ENCODE measurements at regions not wholly inside any gene's neighbourhood (a gene's known extent, or its start where the extent isn't known, plus 50 kb on each side); places are given as distances from the start of the nearest gene placed in this dataset.

- no peak for TF ChIP-seq CTCF (IDR thresholded peaks at IDR 0.05)
- no peak for TF ChIP-seq POLR2A (IDR thresholded peaks at IDR 0.05)
- TF ChIP-seq EP300 (IDR thresholded peaks at IDR 0.05), result no peak
- no peak for TF ChIP-seq POLR2AphosphoS5 (IDR thresholded peaks at IDR 0.05)
Observed at GRCh38 chr1:191804311-191804710, 354.0 kb upstream of the RGS18 start.

Data from upper lobe of left lung (tissue), 4 donors.